ENCODE measurements at regions not wholly inside any gene's neighbourhood (a gene's known extent, or its start where the extent isn't known, plus 50 kb on each side); places are given as distances from the start of the nearest gene placed in this dataset.

DNA sequence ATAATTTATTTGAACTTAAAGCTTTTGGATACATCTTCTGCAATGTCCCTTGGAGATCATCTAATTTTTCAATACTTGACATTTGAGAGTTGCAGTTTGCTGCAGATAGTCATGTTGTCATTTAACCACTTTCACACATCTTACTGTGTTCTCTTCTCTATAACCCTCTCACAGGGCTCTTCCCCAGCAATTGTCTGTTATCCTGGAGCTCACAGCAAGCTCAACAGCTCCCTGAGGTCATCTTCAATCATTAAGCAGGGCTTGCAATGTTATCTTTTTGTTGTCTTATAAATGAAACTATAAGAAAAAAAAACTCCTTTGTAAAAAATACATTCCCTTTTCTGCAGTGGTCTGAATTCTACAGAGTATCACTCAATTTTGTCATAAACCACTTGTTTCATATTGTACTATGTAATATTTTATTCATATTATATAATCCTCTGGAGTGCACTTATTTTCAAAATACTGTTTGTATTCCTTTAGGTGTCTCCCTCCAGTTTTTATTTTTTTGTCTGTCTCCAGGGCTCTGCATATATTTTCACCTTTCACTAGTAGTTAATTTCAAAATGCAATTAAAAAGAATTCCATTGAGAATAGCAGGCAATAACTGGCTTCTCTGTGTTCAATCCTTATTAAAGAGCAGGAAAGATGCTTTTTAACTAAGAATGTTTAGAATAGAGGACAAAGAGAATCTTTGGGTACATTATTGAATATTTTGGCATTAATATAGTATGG is 106.3 kb upstream of the ARSJ start:
- H3K4me1 ChIP-seq = no peaks in the 10 kb centered on the region
- H3K36me3 ChIP-seq = no peaks in the 10 kb centered on the region
- no peak overlapping the region for H3K4me3 ChIP-seq
- intact Hi-C loops (cut with micrococcal nuclease) = no loop called here
- no peak overlapping the region for H3K27ac ChIP-seq (replicated peaks)
- no peaks in the 10 kb centered on the region for H3K9me3 ChIP-seq (replicated peaks)
- no peaks in the 10 kb centered on the region for H3K27me3 ChIP-seq (ENCODE audit: low read depth)
- no peak for DNase-seq
- TF ChIP-seq, protein P1, sequence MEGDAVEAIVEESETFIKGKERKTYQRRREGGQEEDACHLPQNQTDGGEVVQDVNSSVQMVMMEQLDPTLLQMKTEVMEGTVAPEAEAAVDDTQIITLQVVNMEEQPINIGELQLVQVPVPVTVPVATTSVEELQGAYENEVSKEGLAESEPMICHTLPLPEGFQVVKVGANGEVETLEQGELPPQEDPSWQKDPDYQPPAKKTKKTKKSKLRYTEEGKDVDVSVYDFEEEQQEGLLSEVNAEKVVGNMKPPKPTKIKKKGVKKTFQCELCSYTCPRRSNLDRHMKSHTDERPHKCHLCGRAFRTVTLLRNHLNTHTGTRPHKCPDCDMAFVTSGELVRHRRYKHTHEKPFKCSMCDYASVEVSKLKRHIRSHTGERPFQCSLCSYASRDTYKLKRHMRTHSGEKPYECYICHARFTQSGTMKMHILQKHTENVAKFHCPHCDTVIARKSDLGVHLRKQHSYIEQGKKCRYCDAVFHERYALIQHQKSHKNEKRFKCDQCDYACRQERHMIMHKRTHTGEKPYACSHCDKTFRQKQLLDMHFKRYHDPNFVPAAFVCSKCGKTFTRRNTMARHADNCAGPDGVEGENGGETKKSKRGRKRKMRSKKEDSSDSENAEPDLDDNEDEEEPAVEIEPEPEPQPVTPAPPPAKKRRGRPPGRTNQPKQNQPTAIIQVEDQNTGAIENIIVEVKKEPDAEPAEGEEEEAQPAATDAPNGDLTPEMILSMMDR (IDR thresholded peaks at IDR 0.05; ENCODE audit: borderline replicate concordance) = no peak

DNA sequence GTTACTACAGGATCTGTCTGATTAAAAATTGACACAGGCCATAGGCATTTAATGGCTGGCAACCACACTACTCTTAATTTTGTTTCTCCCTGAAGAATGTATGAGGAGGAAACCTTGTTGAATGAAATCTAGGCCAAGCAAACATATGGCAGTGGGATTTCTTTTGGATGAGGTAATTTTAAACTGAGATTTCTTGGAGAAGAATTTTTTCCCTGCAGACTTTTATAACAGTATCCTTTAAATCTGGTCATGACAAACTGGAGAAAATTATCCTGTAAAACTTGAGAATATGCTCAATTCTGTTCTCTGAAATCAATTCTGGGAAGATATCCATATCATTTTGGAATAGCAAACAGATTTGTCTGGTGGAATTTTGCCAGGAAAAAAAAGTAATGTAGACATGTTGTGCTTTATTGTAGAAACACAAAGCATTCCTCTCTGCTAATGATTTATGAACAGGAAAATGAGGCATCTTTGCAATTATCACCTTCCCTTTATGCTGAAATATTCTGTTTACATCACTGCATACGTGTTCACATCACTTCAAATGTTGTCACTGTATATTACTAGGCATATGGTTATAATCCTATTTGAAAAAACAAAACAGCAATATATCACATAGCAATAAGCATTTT is 108.3 kb upstream of the ARSJ start:
- Histone ChIP-seq H3K27me3 (ENCODE audit: low read depth) (no peaks in the 10 kb centered on the region), H3K27ac (replicated peaks) (no peak overlapping the region), H3K4me1 (no peaks in the 10 kb centered on the region), H3K9me3 (replicated peaks) (no peaks in the 10 kb centered on the region), H3K36me3 (no peaks in the 10 kb centered on the region), H3K4me3 (no peak overlapping the region)
- intact Hi-C loops (cut with micrococcal nuclease) = no loop called here
- TF ChIP-seq, protein P1 (IDR thresholded peaks at IDR 0.05; ENCODE audit: borderline replicate concordance) = no peak
- DNase-seq = no peak

DNA sequence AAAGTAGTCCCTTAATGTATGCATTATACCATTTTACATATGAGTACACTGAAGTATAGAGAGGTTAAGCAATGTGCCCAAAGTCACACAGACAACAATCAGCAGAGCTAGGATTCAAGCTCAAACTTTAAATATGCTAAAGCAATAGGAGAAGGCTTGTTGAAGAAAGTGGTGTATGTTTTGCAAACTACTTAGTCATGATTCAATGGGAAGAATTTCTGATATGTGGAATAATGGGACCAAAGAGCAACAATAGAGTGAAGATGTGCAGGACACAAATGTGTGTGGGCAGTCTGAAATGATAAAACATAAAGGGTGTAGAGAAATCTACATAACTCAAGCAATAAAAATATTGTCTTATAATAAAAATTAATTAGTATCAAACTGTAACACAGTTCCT is 109.0 kb upstream of the ARSJ start:
- H3K4me3 ChIP-seq = no peak overlapping the region
- no peaks in the 10 kb centered on the region for H3K36me3 ChIP-seq
- no peaks in the 10 kb centered on the region for H3K9me3 ChIP-seq (replicated peaks)
- H3K27me3 ChIP-seq (ENCODE audit: low read depth) = no peaks in the 10 kb centered on the region
- intact Hi-C loops (cut with micrococcal nuclease) = no loop called here
- no peak overlapping the region for H3K27ac ChIP-seq (replicated peaks)
- DNase-seq = no peak
- TF ChIP-seq, protein P1 (IDR thresholded peaks at IDR 0.05; ENCODE audit: borderline replicate concordance) = no peak
- H3K4me1 ChIP-seq = no peaks in the 10 kb centered on the region

DNA sequence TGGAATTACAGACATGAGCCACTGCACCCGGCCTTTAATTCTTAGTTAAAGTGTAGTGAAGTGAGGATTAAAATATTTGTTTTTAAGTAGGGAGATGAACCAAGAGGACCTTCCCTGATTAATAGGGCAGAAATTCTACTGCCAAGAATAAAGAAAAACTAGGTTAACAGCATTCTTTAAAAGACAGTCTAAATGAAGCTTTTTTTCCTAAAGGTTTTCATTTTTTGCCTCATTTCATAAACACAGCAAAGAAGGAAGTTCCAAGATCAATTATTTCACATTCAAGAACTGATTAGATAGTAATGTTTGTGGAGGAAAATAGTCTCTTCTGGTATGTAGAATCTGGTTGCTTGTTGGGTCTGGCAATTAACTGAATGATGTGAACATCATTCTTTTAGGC is 112.1 kb upstream of the ARSJ start:
- H3K27ac ChIP-seq (replicated peaks) = no peak overlapping the region
- intact Hi-C loops (cut with micrococcal nuclease) = no loop called here
- H3K27me3 ChIP-seq (ENCODE audit: low read depth) = no peaks in the 10 kb centered on the region
- no peaks in the 10 kb centered on the region for H3K4me1 ChIP-seq
- no peak for DNase-seq
- H3K36me3 ChIP-seq = no peaks in the 10 kb centered on the region
- no peaks in the 10 kb centered on the region for H3K9me3 ChIP-seq (replicated peaks)
- H3K4me3 ChIP-seq = no peak overlapping the region
- TF ChIP-seq, protein P1 (IDR thresholded peaks at IDR 0.05; ENCODE audit: borderline replicate concordance) = no peak

DNA sequence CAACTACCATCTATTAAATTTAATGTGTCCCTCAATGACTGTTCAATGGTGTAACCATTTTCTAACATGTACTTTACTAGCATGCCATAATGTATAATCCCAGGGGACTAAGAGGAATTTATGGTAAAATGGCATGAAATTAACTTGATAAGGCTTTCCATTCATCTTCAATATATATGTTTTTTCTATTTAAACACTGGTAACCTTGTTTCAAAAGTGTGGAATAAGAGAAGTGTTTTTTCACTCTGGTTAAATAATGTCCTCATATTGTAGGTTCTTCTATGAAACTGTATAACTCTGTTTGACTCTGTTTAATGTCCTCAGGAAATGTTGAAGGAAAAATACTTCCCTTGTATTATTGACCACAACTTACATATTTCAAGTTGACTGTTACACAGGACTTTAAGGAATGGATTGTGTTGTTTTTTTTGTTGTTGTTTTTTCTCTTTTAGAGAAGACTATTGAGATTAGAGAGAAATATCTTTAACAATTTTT is 113.8 kb upstream of the ARSJ start:
- TF ChIP-seq, protein P1 (IDR thresholded peaks at IDR 0.05; ENCODE audit: borderline replicate concordance) = no peak

More for the DNA sequence above, 113.8 kb upstream of the ARSJ start:
- Histone ChIP-seq H3K4me3 (no peak overlapping the region), H3K4me1 (no peaks in the 10 kb centered on the region), H3K36me3 (no peaks in the 10 kb centered on the region), H3K27me3 (ENCODE audit: low read depth) (no peaks in the 10 kb centered on the region), H3K27ac (replicated peaks) (no peak overlapping the region), H3K9me3 (replicated peaks) (no peaks in the 10 kb centered on the region)
- DNase-seq = no peak
- intact Hi-C loops (cut with micrococcal nuclease) = no loop called here
